ENCODE measurements at regions not wholly inside any gene's neighbourhood (a gene's known extent, or its start where the extent isn't known, plus 50 kb on each side); places are given as distances from the start of the nearest gene placed in this dataset.

GRCh38 chr4:17293901-17294300 lies 218.0 kb downstream of the QDPR start:
- no peak for DNase-seq

- no peak for DNase-seq
Measured at GRCh38 chr4:17288151-17288550, 223.7 kb downstream of the QDPR start.

- no peak for DNase-seq
Measured at GRCh38 chr4:17286752-17287460, 225.0 kb downstream of the QDPR start.

GRCh38 chr4:17285747-17286146 lies 226.1 kb downstream of the QDPR start:
- no peak for DNase-seq

- DNase-seq: no peak
Measured at GRCh38 chr4:17284323-17285175, 227.3 kb downstream of the QDPR start.

- no peak for DNase-seq
Measured at GRCh38 chr4:17283832-17284231, 228.1 kb downstream of the QDPR start.

GRCh38 chr4:17283251-17283650 lies 228.6 kb downstream of the QDPR start:
- no peak for DNase-seq

- no peak for DNase-seq
Measured at GRCh38 chr4:17280261-17281018, 231.4 kb downstream of the QDPR start.

- DNase-seq: no peak
Measured at GRCh38 chr4:17276776-17277175, 235.1 kb downstream of the QDPR start.

GRCh38 chr4:17275836-17276235 lies 236.1 kb downstream of the QDPR start:
- DNase-seq: no peak

- DNase-seq: no peak
Measured at GRCh38 chr4:17273047-17273446, 238.8 kb downstream of the QDPR start.

- DNase-seq: no peak
Measured at GRCh38 chr4:17272154-17272553, 239.7 kb downstream of the QDPR start.

- no peak for DNase-seq
Measured at GRCh38 chr4:17265653-17266052, 246.2 kb downstream of the QDPR start.

GRCh38 chr4:17265139-17265538 lies 246.8 kb downstream of the QDPR start:
- DNase-seq: no peak

- peak; percentile 26 for DNase-seq
Measured at GRCh38 chr4:17260166-17260907, 251.6 kb downstream of the QDPR start.

GRCh38 chr4:17258106-17258505 lies 253.8 kb downstream of the QDPR start:
- DNase-seq: no peak

- no peak for DNase-seq
Measured at GRCh38 chr4:17252131-17252530, 259.8 kb downstream of the QDPR start.

GRCh38 chr4:17251101-17251500 lies 260.8 kb downstream of the QDPR start:
- no peak for DNase-seq

- no peak for DNase-seq
Measured at GRCh38 chr4:17250591-17250990, 261.3 kb downstream of the QDPR start.

GRCh38 chr4:17246656-17247055 lies 265.2 kb downstream of the QDPR start:
- DNase-seq: no peak

- no peak for DNase-seq
Measured at GRCh38 chr4:17241835-17242234, 270.1 kb downstream of the QDPR start.

GRCh38 chr4:17238633-17239032 lies 273.3 kb downstream of the QDPR start:
- no peak for DNase-seq

- no peak for DNase-seq
Measured at GRCh38 chr4:17236686-17237085, 275.2 kb downstream of the QDPR start.
